ENCODE measurements at regions not wholly inside any gene's neighbourhood (a gene's known extent, or its start where the extent isn't known, plus 50 kb on each side); places are given as distances from the start of the nearest gene placed in this dataset.

DNA sequence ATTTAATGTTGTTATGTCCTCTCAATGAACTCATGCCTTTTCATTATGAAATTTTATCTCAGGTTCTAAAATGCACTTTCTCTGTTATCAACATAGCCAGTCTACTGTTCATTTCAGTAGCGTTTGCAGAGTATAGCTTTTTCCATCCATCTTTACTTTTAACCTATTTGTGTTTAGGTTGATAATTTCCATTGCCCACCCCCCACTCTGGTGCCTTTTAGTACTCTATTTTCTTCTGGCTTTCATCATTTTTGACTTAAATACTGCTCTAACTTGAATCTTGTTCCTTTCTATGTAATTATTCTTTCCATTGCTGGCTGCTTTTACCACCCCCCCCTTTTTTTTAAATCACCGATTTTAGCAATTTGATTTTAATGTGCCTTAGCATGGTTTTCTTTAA is 585.0 kb upstream of the LRATD1 start:
- Histone ChIP-seq H2AFZ (ENCODE audit: low read length) (no peak overlapping the region), H3K79me2 (ENCODE audit: low read length) (no peaks in the 10 kb centered on the region), H3K9me2 (replicated peaks; ENCODE audit: insufficient read depth, low read length) (no peaks in the 10 kb centered on the region; the same call in 1 of the 2 replicates), H3K9ac (ENCODE audit: low read length) (no peak overlapping the region), H3K9me3 (ENCODE audit: low read length) (peaks cover 14% of the 10 kb centered on the region), H3K27ac (ENCODE audit: low read length) (no peak overlapping the region), H4K20me1 (ENCODE audit: insufficient read depth, low read depth, low read length) (no peaks in the 10 kb centered on the region), H3K27me3 (ENCODE audit: low read length) (no peaks in the 10 kb centered on the region), H3K4me3 (ENCODE audit: low read length) (no peak overlapping the region), H3K36me3 (ENCODE audit: insufficient read depth, low read length) (no peaks in the 10 kb centered on the region), H3K4me2 (ENCODE audit: low read depth, low read length, poor library complexity, severe bottlenecking) (no peak overlapping the region), H3K4me1 (ENCODE audit: low read length) (no peaks in the 10 kb centered on the region)
- DNase-seq: no peak

DNA sequence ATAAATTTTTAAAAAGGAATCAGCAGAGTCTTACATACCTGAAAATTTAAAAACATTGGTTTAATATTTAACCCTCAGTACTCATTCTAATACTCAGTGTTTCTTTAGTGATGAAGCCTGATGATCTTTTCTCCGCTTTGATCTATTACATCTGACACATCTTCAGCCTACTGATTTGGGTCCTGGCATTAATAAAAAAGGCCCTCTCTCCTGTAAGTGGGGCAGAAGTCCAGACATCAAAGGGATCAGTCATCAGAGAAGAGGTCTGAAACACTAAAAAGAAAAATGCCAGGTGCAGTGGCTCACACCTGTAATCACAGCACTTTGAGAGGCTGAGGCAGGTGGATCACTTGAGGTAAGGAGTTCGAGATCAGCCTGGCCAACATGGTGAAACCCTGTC is 581.1 kb upstream of the LRATD1 start:
- DNase-seq: no peak
- no peak overlapping the region for H2AFZ ChIP-seq (ENCODE audit: low read length)
- no peaks in the 10 kb centered on the region for H4K20me1 ChIP-seq (ENCODE audit: insufficient read depth, low read depth, low read length)
- no peak overlapping the region for H3K4me2 ChIP-seq (ENCODE audit: low read depth, low read length, poor library complexity, severe bottlenecking)
- no peaks in the 10 kb centered on the region for H3K27me3 ChIP-seq (ENCODE audit: low read length)
- no peaks in the 10 kb centered on the region for H3K36me3 ChIP-seq (ENCODE audit: insufficient read depth, low read length)
- H3K79me2 ChIP-seq (ENCODE audit: low read length): no peaks in the 10 kb centered on the region
- H3K9me2 ChIP-seq (replicated peaks; ENCODE audit: insufficient read depth, low read length): no peaks in the 10 kb centered on the region; the same call in 1 of the 2 replicates
- peaks cover 21% of the 10 kb centered on the region for H3K9me3 ChIP-seq (ENCODE audit: low read length)
- no peaks in the 10 kb centered on the region for H3K4me1 ChIP-seq (ENCODE audit: low read length)
- H3K9ac ChIP-seq (ENCODE audit: low read length): no peak overlapping the region
- no peak overlapping the region for H3K4me3 ChIP-seq (ENCODE audit: low read length)
- H3K27ac ChIP-seq (ENCODE audit: low read length): no peak overlapping the region

DNA sequence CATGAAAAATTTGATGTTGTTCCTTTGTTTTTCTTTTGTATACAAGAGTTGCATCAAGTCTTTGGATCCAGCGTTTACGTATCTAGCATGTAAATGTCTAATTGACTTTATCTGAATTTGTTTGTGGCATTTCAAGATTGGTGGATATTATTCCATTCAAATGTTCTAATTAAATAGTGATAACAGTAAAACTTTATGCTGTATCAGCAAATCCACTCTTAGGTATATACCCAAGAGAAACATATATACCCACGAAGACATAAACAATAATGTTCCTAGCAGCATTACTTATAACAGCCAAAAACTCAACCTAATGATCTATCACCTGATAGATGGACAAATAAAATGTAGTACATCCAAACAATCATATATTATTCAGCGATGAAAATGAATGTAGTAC is 579.4 kb upstream of the LRATD1 start:
- Histone ChIP-seq H3K9ac (ENCODE audit: low read length) (no peak overlapping the region), H2AFZ (ENCODE audit: low read length) (no peak overlapping the region), H3K9me3 (ENCODE audit: low read length) (peaks cover 17% of the 10 kb centered on the region)

DNA sequence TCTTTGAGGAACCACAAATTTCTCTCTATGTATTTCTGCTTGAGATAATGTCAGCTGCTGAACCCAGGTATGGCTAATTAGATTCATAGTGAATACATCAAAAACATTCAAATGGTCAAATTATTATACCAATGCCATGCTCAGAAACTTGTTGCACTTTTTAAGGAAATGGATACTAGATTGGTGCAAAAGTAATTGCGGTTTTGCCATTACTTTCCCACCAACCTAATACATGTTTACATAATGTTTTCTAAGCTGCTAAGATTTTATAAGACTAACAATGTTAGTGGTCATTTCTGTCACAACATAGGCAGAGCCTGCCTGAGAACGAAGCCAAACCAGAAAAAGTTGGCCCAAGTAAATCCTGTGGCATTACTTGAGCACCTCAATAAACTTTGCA is 568.2 kb upstream of the LRATD1 start:
- Histone ChIP-seq H3K9me2 (replicated peaks; ENCODE audit: insufficient read depth, low read length) (no peaks in the 10 kb centered on the region), H3K27ac (ENCODE audit: low read length) (no peak overlapping the region), H3K9me3 (ENCODE audit: low read length) (peaks cover 11% of the 10 kb centered on the region; the same call in 1 of the 2 replicates), H3K4me2 (ENCODE audit: low read depth, low read length, poor library complexity, severe bottlenecking) (no peak overlapping the region), H3K27me3 (ENCODE audit: low read length) (no peaks in the 10 kb centered on the region), H3K4me1 (ENCODE audit: low read length) (no peaks in the 10 kb centered on the region), H3K9ac (ENCODE audit: low read length) (no peak overlapping the region), H3K36me3 (ENCODE audit: insufficient read depth, low read length) (no peaks in the 10 kb centered on the region), H3K4me3 (ENCODE audit: low read length) (no peak overlapping the region), H2AFZ (ENCODE audit: low read length) (no peak overlapping the region), H4K20me1 (ENCODE audit: insufficient read depth, low read depth, low read length) (no peaks in the 10 kb centered on the region), H3K79me2 (ENCODE audit: low read length) (no peaks in the 10 kb centered on the region)
- no peak for DNase-seq

More for the DNA sequence above, 579.4 kb upstream of the LRATD1 start:
- no peak for DNase-seq
- H3K4me3 ChIP-seq (ENCODE audit: low read length): no peak overlapping the region
- H3K27me3 ChIP-seq (ENCODE audit: low read length): no peaks in the 10 kb centered on the region
- no peaks in the 10 kb centered on the region for H3K4me1 ChIP-seq (ENCODE audit: low read length)
- H4K20me1 ChIP-seq (ENCODE audit: insufficient read depth, low read depth, low read length): no peaks in the 10 kb centered on the region
- no peaks in the 10 kb centered on the region for H3K36me3 ChIP-seq (ENCODE audit: insufficient read depth, low read length)
- no peak overlapping the region for H3K4me2 ChIP-seq (ENCODE audit: low read depth, low read length, poor library complexity, severe bottlenecking)
- no peak overlapping the region for H3K27ac ChIP-seq (ENCODE audit: low read length)
- no peaks in the 10 kb centered on the region for H3K79me2 ChIP-seq (ENCODE audit: low read length)
- no peaks in the 10 kb centered on the region; the same call in 1 of the 2 replicates for H3K9me2 ChIP-seq (replicated peaks; ENCODE audit: insufficient read depth, low read length)

DNA sequence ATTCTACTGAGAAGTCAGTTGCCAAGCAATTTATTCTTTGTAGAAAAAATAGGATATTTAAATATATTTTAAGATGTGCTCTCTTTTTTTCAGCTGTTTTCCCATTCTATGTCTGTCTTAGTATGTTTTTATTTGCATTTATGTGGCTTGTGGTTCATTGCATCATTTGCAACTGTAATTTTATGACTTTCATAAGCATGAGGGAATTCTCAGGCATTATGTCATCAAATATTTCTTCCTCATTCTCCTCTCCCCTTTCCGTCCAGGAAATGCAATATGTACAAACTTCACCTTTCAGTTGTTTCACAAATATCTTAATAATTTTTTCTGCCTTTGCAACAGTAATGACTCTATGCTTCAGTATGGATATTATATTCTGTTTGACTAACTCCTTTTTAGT is 560.2 kb upstream of the LRATD1 start:
- Histone ChIP-seq H3K9me2 (replicated peaks; ENCODE audit: insufficient read depth, low read length) (no peaks in the 10 kb centered on the region), H3K9ac (ENCODE audit: low read length) (no peak overlapping the region), H3K4me2 (ENCODE audit: low read depth, low read length, poor library complexity, severe bottlenecking) (no peak overlapping the region), H3K4me1 (ENCODE audit: low read length) (no peaks in the 10 kb centered on the region), H3K27me3 (ENCODE audit: low read length) (no peaks in the 10 kb centered on the region), H3K79me2 (ENCODE audit: low read length) (no peaks in the 10 kb centered on the region), H3K36me3 (ENCODE audit: insufficient read depth, low read length) (no peaks in the 10 kb centered on the region), H2AFZ (ENCODE audit: low read length) (no peak overlapping the region), H4K20me1 (ENCODE audit: insufficient read depth, low read depth, low read length) (no peaks in the 10 kb centered on the region), H3K9me3 (ENCODE audit: low read length) (peaks cover 13% of the 10 kb centered on the region), H3K4me3 (ENCODE audit: low read length) (no peak overlapping the region), H3K27ac (ENCODE audit: low read length) (no peak overlapping the region)
- no peak for DNase-seq

DNA sequence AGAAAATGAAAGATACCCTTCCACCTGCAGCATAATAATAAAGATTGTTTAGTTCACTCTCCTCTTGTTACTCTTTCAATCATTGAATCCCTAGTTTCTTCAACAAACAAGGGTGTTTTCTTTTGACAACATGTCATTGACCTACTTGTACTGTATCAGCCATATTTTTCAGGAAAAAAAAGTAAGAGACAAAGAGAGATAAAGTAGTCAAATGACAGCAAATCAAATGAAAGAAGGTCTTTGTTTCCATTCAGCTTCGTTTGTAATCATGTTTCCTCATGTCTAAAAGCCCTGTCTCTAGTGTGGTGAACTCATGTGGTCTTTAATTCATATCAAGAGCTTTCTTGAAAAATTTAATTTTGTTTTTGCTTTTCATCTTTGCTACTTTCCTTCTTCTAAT is 557.8 kb upstream of the LRATD1 start:
- Histone ChIP-seq H3K4me1 (ENCODE audit: low read length) (no peaks in the 10 kb centered on the region), H2AFZ (ENCODE audit: low read length) (no peak overlapping the region), H3K4me2 (ENCODE audit: low read depth, low read length, poor library complexity, severe bottlenecking) (no peak overlapping the region), H4K20me1 (ENCODE audit: insufficient read depth, low read depth, low read length) (no peaks in the 10 kb centered on the region), H3K36me3 (ENCODE audit: insufficient read depth, low read length) (no peaks in the 10 kb centered on the region), H3K9me3 (ENCODE audit: low read length) (peaks cover 10% of the 10 kb centered on the region), H3K27me3 (ENCODE audit: low read length) (no peaks in the 10 kb centered on the region), H3K9me2 (replicated peaks; ENCODE audit: insufficient read depth, low read length) (no peaks in the 10 kb centered on the region), H3K79me2 (ENCODE audit: low read length) (no peaks in the 10 kb centered on the region), H3K27ac (ENCODE audit: low read length) (no peak overlapping the region), H3K9ac (ENCODE audit: low read length) (no peak overlapping the region), H3K4me3 (ENCODE audit: low read length) (no peak overlapping the region)
- no peak for DNase-seq

DNA sequence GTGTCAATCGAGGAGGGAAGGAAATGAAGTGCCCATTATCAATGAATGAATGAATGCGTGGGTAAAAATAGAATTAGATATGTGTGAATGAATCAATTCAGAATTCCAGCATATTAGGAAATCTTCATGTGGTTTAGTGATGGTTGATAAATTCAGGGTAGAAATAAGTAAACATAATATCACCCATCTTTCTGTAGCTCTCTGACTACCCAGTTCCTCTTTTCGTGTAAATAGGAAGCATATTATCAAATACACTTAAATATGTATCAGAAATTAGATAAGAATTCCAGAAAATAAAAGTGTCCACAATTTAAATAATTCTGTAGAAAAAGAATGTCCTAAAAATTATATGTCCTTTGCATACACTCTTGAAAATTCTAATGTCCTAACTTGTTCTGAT is 552.9 kb upstream of the LRATD1 start:
- Histone ChIP-seq H3K4me3 (ENCODE audit: low read length) (no peak overlapping the region; the same call in 1 of the 2 replicates), H3K9me2 (replicated peaks; ENCODE audit: insufficient read depth, low read length) (no peaks in the 10 kb centered on the region), H2AFZ (ENCODE audit: low read length) (no peak overlapping the region), H3K4me1 (ENCODE audit: low read length) (no peaks in the 10 kb centered on the region), H3K4me2 (ENCODE audit: low read depth, low read length, poor library complexity, severe bottlenecking) (no peak overlapping the region), H3K9ac (ENCODE audit: low read length) (no peak overlapping the region), H4K20me1 (ENCODE audit: insufficient read depth, low read depth, low read length) (no peaks in the 10 kb centered on the region), H3K36me3 (ENCODE audit: insufficient read depth, low read length) (no peaks in the 10 kb centered on the region), H3K27me3 (ENCODE audit: low read length) (no peaks in the 10 kb centered on the region), H3K79me2 (ENCODE audit: low read length) (no peaks in the 10 kb centered on the region), H3K27ac (ENCODE audit: low read length) (no peak overlapping the region), H3K9me3 (ENCODE audit: low read length) (peaks cover 9% of the 10 kb centered on the region; the same call in 1 of the 2 replicates)
- DNase-seq: no peak

DNA sequence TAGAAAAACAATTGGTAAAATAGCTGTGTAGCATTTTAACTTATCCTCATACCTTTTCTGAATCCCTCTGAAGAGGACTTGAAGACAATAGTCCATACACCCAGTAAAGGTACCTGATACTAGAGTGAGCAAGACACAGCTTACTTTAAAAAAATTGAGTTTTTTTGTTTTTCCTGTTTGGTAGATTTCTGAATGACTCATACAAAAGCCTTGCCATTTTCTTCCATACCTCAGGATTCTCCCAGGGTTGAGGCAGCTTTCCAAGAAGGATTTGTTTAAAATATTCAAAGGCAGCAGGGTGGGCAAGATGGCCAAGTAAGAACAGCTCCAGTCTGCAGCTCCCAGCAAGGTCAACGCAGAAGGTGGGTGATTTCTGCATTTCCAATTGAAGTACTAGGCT is 551.0 kb upstream of the LRATD1 start:
- H2AFZ ChIP-seq (ENCODE audit: low read length): no peak overlapping the region
- H3K9me2 ChIP-seq (replicated peaks; ENCODE audit: insufficient read depth, low read length): no peaks in the 10 kb centered on the region
- no peaks in the 10 kb centered on the region for H3K79me2 ChIP-seq (ENCODE audit: low read length)
- H3K4me3 ChIP-seq (ENCODE audit: low read length): no peak overlapping the region
- DNase-seq: no peak
- no peaks in the 10 kb centered on the region for H4K20me1 ChIP-seq (ENCODE audit: insufficient read depth, low read depth, low read length)
- H3K27ac ChIP-seq (ENCODE audit: low read length): no peak overlapping the region
- no peaks in the 10 kb centered on the region for H3K27me3 ChIP-seq (ENCODE audit: low read length)
- H3K36me3 ChIP-seq (ENCODE audit: insufficient read depth, low read length): no peaks in the 10 kb centered on the region
- no peaks in the 10 kb centered on the region for H3K4me1 ChIP-seq (ENCODE audit: low read length)
- no peak overlapping the region for H3K9ac ChIP-seq (ENCODE audit: low read length)
- H3K9me3 ChIP-seq (ENCODE audit: low read length): peaks cover 4% of the 10 kb centered on the region; the same call in 1 of the 2 replicates
- H3K4me2 ChIP-seq (ENCODE audit: low read depth, low read length, poor library complexity, severe bottlenecking): no peak overlapping the region

DNA sequence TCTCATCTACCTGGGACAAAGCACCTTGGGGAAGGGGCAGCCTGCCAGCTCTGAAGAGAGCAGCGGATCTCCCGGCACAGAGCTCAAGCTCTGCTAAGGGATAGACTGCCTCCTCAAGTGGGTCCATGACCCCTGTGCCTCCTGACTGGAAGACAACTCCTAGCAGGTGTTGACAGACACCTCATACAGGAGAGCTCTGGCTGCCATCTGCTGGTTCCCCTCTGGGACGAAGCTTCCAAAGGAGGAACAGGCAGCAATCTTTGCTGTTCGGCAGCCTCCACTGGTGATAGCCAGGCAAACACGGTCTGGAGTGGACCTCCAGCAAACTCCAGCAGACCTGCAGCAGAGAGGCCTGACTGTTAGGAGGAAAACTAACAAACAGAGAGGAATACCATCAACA is 549.9 kb upstream of the LRATD1 start:
- H2AFZ ChIP-seq (ENCODE audit: low read length): no peak overlapping the region
- no peak for DNase-seq
- no peaks in the 10 kb centered on the region for H3K9me2 ChIP-seq (replicated peaks; ENCODE audit: insufficient read depth, low read length)
- H3K27me3 ChIP-seq (ENCODE audit: low read length): no peaks in the 10 kb centered on the region
- H3K9me3 ChIP-seq (ENCODE audit: low read length): peaks cover 4% of the 10 kb centered on the region; the same call in 1 of the 2 replicates
- H3K27ac ChIP-seq (ENCODE audit: low read length): no peak overlapping the region
- no peaks in the 10 kb centered on the region for H3K79me2 ChIP-seq (ENCODE audit: low read length)
- H3K4me1 ChIP-seq (ENCODE audit: low read length): no peaks in the 10 kb centered on the region
- no peak overlapping the region for H3K4me3 ChIP-seq (ENCODE audit: low read length)
- H4K20me1 ChIP-seq (ENCODE audit: insufficient read depth, low read depth, low read length): no peaks in the 10 kb centered on the region
- H3K4me2 ChIP-seq (ENCODE audit: low read depth, low read length, poor library complexity, severe bottlenecking): no peak overlapping the region
- no peak overlapping the region for H3K9ac ChIP-seq (ENCODE audit: low read length)
- no peaks in the 10 kb centered on the region for H3K36me3 ChIP-seq (ENCODE audit: insufficient read depth, low read length)

All from Karpas-422 (cell line).